Neutrophil (primary cell): ENCODE measurements at regions not wholly inside any gene's neighbourhood (a gene's known extent, or its start where the extent isn't known, plus 50 kb on each side); places are given as distances from the start of the nearest gene placed in this dataset.

Source experiments
- H3K27ac ChIP-seq: fragments of 200-600 bp; sonication (generic); 2 replicates; pipeline ENCODE4 v1.5.1; 2016; ENCODE audit warnings: mild to moderate bottlenecking, moderate library complexity
- H3K27me3 ChIP-seq: fragments of 200-600 bp; sonication (generic); 2 replicates; pipeline ENCODE4 v1.6.0; 2016; ENCODE audit warnings: mild to moderate bottlenecking
- H3K36me3 ChIP-seq: fragments of 200-600 bp; sonication (generic); 2 replicates; pipeline ENCODE4 v1.5.1; 2017
- H3K4me1 ChIP-seq, 2 experiments: fragments of 200-600 bp in 1 of 2; sonication (generic) in 1 of 2; 1 replicate in 1 of 2; 2 replicates in 1 of 2; pipeline versions ENCODE4 v1.5.1 to v1.6.1; 2013 to 2016; ENCODE audit warnings: low read depth in 1 of 2, low read length in 1 of 2, mild to moderate bottlenecking in 1 of 2, moderate library complexity in 1 of 2; ENCODE audit not compliant: control insufficient read depth in 1 of 2, insufficient read depth in 1 of 2
- H3K4me3 ChIP-seq, 2 experiments: fragments of 200-600 bp in 1 of 2; sonication (generic) in 1 of 2; 1 replicate in 1 of 2; 2 replicates in 1 of 2; pipeline ENCODE4 v1.5.1; 2013 to 2016; ENCODE audit warnings: low read depth in 1 of 2, low read length in 1 of 2, mild to moderate bottlenecking in 1 of 2, moderate library complexity in 1 of 2
- H3K9me3 ChIP-seq: fragments of 200-600 bp; sonication (generic); 2 replicates; pipeline ENCODE4 v1.5.1; 2016
- CTCF ChIP-seq: fragments of 200-600 bp; sonication (generic); IDR thresholded peaks from 2 replicates; pipeline ENCODE4 v1.5.1; 2016; ENCODE audit warnings: antibody characterized with exemption

- H3K9me3 ChIP-seq, result no peaks in the 10 kb centered on the region
- no peak for TF ChIP-seq CTCF
- H3K4me1 ChIP-seq, result no peaks in the 10 kb centered on the region
- H3K27ac ChIP-seq, result no peak overlapping the region
- no peaks in the 10 kb centered on the region for H3K36me3 ChIP-seq
- H3K4me3 ChIP-seq, result no peak overlapping the region
- no peaks in the 10 kb centered on the region for H3K27me3 ChIP-seq
Measured at GRCh38 chr18:43396266-43396665, 119.0 kb upstream of the SYT4 start.

- no peak overlapping the region for H3K27ac ChIP-seq
- no peak overlapping the region for H3K4me3 ChIP-seq
- H3K36me3 ChIP-seq, result no peaks in the 10 kb centered on the region
- TF ChIP-seq CTCF, result no peak
- H3K4me1 ChIP-seq, result no peaks in the 10 kb centered on the region
- H3K9me3 ChIP-seq, result no peaks in the 10 kb centered on the region
- no peaks in the 10 kb centered on the region for H3K27me3 ChIP-seq
Measured at GRCh38 chr18:43398601-43399000, 121.3 kb upstream of the SYT4 start.

GRCh38 chr18:43405097-43405496 is 127.8 kb upstream of the SYT4 start:
- no peaks in the 10 kb centered on the region for H3K36me3 ChIP-seq
- H3K9me3 ChIP-seq, result no peaks in the 10 kb centered on the region
- H3K4me1 ChIP-seq, result no peaks in the 10 kb centered on the region
- H3K27ac ChIP-seq, result no peak overlapping the region
- no peaks in the 10 kb centered on the region for H3K27me3 ChIP-seq
- no peak for TF ChIP-seq CTCF
- H3K4me3 ChIP-seq, result no peak overlapping the region

- Histone ChIP-seq H3K27me3 (no peaks in the 10 kb centered on the region), H3K9me3 (no peaks in the 10 kb centered on the region), H3K27ac (no peak overlapping the region), H3K36me3 (no peaks in the 10 kb centered on the region), H3K4me3 (no peak overlapping the region), H3K4me1 (no peaks in the 10 kb centered on the region)
- TF ChIP-seq CTCF, result no peak
Measured at GRCh38 chr18:43414006-43414405, 136.7 kb upstream of the SYT4 start.

GRCh38 chr18:43420091-43420490 is 142.8 kb upstream of the SYT4 start:
- TF ChIP-seq CTCF, result no peak
- H3K27ac ChIP-seq, result no peak overlapping the region
- no peaks in the 10 kb centered on the region for H3K27me3 ChIP-seq
- no peaks in the 10 kb centered on the region for H3K9me3 ChIP-seq
- no peaks in the 10 kb centered on the region for H3K36me3 ChIP-seq
- H3K4me1 ChIP-seq, result no peaks in the 10 kb centered on the region
- no peak overlapping the region for H3K4me3 ChIP-seq

GRCh38 chr18:43420950-43421349 is 143.7 kb upstream of the SYT4 start:
- Histone ChIP-seq H3K4me1 (no peaks in the 10 kb centered on the region), H3K9me3 (no peaks in the 10 kb centered on the region), H3K27me3 (no peaks in the 10 kb centered on the region), H3K4me3 (no peak overlapping the region), H3K27ac (no peak overlapping the region), H3K36me3 (no peaks in the 10 kb centered on the region)
- no peak for TF ChIP-seq CTCF
